ENCODE measurements at regions not wholly inside any gene's neighbourhood (a gene's known extent, or its start where the extent isn't known, plus 50 kb on each side); places are given as distances from the start of the nearest gene placed in this dataset.

- DNase-seq, result no peak
Measured at GRCh38 chr5:6059137-6059800, 319.1 kb downstream of the MED10 start.

GRCh38 chr5:6058055-6058715, 320.2 kb downstream of the MED10 start:
- DNase-seq, result no peak

GRCh38 chr5:6056280-6056679, 322.1 kb downstream of the MED10 start:
- no peak for DNase-seq

GRCh38 chr5:6049662-6050061, 328.7 kb downstream of the MED10 start:
- DNase-seq, result no peak

- no peak for DNase-seq
Measured at GRCh38 chr5:6048746-6049145, 329.6 kb downstream of the MED10 start.

- DNase-seq, result no peak
Measured at GRCh38 chr5:6046296-6046967, 331.9 kb downstream of the MED10 start.

GRCh38 chr5:6043491-6044310, 334.6 kb downstream of the MED10 start:
- no peak for DNase-seq

- no peak for DNase-seq
Measured at GRCh38 chr5:6041977-6042550, 336.3 kb downstream of the MED10 start.

- no peak for DNase-seq
Measured at GRCh38 chr5:6039111-6039510, 339.2 kb downstream of the MED10 start.

- no peak for DNase-seq
Measured at GRCh38 chr5:6036006-6036405, 342.3 kb downstream of the MED10 start.

- DNase-seq, result no peak
Measured at GRCh38 chr5:6029811-6030271, 348.5 kb downstream of the MED10 start.

GRCh38 chr5:6026766-6027406, 351.5 kb downstream of the MED10 start:
- DNase-seq, result no peak

GRCh38 chr5:6019612-6020011, 358.7 kb downstream of the MED10 start:
- DNase-seq, result no peak

GRCh38 chr5:6013506-6013905, 364.8 kb downstream of the MED10 start:
- DNase-seq, result no peak

GRCh38 chr5:6011199-6011598, 367.1 kb downstream of the MED10 start:
- no peak for DNase-seq

- DNase-seq, result no peak
Measured at GRCh38 chr5:6006838-6007314, 371.5 kb downstream of the MED10 start.

GRCh38 chr5:6003040-6003825, 375.1 kb downstream of the MED10 start:
- DNase-seq, result no peak

- DNase-seq, result no peak
Measured at GRCh38 chr5:6000867-6001266, 377.5 kb downstream of the MED10 start.

- DNase-seq, result no peak
Measured at GRCh38 chr5:5995819-5996218, 382.5 kb downstream of the MED10 start.

GRCh38 chr5:5986492-5987178, 391.7 kb downstream of the MED10 start:
- no peak for DNase-seq

- DNase-seq, result no peak
Measured at GRCh38 chr5:5985332-5985731, 393.0 kb downstream of the MED10 start.

Measured in fibroblast of skin of right biceps (primary cell).